HFFc6 (cell line): ENCODE measurements at regions not wholly inside any gene's neighbourhood (a gene's known extent, or its start where the extent isn't known, plus 50 kb on each side); places are given as distances from the start of the nearest gene placed in this dataset.

Experiments
- DNase-seq: peaks from one replicate; pipeline ENCODE4 v3.0.0-alpha.2; 2018
- H3K27ac Mint-ChIP-seq: 2 replicates; pipeline ENCODE4 v1.8.0; 2020; ENCODE audit warnings: mild to moderate bottlenecking, mixed read lengths
- H3K27me3 Mint-ChIP-seq: 2 replicates; pipeline ENCODE4 v1.8.0; 2021; ENCODE audit warnings: mild to moderate bottlenecking, moderate library complexity, mixed read lengths; ENCODE audit not compliant: insufficient read depth
- H3K36me3 Mint-ChIP-seq: 2 replicates; pipeline ENCODE4 v1.8.0; 2021; ENCODE audit warnings: low read depth, mixed read lengths
- H3K4me1 Mint-ChIP-seq: 2 replicates; pipeline ENCODE4 v1.8.0; 2020; ENCODE audit warnings: low read depth, mixed read lengths
- H3K4me3 Mint-ChIP-seq: 2 replicates; pipeline ENCODE4 v1.8.0; 2020; ENCODE audit warnings: mild to moderate bottlenecking, moderate library complexity, mixed read lengths
- H3K9me3 Mint-ChIP-seq: 2 replicates; pipeline ENCODE4 v1.8.0; 2020; ENCODE audit warnings: mild to moderate bottlenecking, mixed read lengths
- TF ChIP-seq, protein P1 (sequence below): fragments of 200-600 bp; sonication (generic); IDR thresholded peaks from 2 replicates; pipeline ENCODE4 v1.5.0; 2021; ENCODE audit warnings: antibody characterized with exemption, mild to moderate bottlenecking

DNA sequence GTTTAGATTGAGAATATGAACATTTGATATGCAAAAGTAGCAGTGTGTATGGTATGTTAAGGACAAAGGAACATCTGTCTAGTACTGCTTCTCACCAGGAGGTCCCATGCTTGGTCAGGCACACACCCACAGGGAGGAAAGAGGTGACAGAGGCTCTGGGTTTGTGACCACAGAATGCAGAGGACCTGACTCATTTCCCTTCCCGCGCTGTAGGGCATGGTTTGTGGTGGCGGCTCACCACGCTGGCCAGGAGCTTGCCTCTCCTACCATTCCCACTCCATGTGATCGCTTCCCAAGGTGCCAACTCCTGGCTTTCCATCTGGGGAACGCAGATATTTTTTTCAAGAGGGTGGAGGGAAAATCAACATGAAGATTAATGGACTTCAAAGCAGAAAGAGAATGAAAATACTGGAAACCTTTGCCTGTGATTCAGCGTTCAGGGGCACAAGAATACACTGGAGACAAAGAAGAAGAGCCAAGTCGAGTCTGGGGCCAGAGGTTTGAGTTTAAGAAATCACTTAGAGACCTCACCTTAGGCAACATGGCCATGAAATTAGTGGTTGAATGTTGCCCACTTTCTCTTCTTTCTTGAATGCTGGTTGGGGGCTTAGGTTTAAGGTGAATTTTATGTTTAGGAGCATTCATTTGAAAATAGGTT is 477.8 kb downstream of the CCDC171 start:
- Mint-ChIP-seq H3K27me3 (no peaks in the 10 kb centered on the region; the same call in 1 of the 2 replicates), H3K9me3 (peaks cover 10% of the 10 kb centered on the region), H3K36me3 (peaks cover 9% of the 10 kb centered on the region), H3K27ac (peak overlapping the region; percentile 63), H3K4me1 (peaks cover 69% of the 10 kb centered on the region), H3K4me3 (peak overlapping the region; percentile 45)
- TF ChIP-seq, protein P1, sequence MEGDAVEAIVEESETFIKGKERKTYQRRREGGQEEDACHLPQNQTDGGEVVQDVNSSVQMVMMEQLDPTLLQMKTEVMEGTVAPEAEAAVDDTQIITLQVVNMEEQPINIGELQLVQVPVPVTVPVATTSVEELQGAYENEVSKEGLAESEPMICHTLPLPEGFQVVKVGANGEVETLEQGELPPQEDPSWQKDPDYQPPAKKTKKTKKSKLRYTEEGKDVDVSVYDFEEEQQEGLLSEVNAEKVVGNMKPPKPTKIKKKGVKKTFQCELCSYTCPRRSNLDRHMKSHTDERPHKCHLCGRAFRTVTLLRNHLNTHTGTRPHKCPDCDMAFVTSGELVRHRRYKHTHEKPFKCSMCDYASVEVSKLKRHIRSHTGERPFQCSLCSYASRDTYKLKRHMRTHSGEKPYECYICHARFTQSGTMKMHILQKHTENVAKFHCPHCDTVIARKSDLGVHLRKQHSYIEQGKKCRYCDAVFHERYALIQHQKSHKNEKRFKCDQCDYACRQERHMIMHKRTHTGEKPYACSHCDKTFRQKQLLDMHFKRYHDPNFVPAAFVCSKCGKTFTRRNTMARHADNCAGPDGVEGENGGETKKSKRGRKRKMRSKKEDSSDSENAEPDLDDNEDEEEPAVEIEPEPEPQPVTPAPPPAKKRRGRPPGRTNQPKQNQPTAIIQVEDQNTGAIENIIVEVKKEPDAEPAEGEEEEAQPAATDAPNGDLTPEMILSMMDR, result no peak
- peak; percentile 88 for DNase-seq

DNA sequence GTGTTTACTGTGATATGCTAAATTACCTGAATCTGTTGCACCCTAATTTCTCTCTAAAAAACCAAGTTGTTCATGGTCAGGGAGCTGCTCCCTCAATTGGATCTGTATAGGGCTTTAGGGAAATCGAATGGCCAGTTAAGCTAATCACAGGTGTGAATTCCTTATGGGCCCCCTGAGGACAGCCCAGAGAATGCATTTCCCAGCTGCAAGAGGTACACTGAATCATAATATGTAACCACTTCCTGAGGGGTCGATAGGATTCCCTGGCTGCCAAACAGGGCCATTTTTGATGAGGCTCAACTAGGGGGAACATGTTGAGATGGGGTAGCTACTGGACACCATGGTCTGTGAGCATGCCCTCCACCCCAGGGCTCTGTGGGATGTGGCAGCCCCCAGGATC is 478.6 kb downstream of the CCDC171 start:
- TF ChIP-seq, protein P1, result no peak
- DNase-seq, result no peak
- H3K4me1 Mint-ChIP-seq, result peaks cover 66% of the 10 kb centered on the region
- H3K27me3 Mint-ChIP-seq, result no peaks in the 10 kb centered on the region; the same call in 1 of the 2 replicates
- H3K36me3 Mint-ChIP-seq, result peaks cover 9% of the 10 kb centered on the region
- H3K9me3 Mint-ChIP-seq, result peaks cover 10% of the 10 kb centered on the region
- no peak overlapping the region for H3K4me3 Mint-ChIP-seq
- H3K27ac Mint-ChIP-seq, result no peak overlapping the region

DNA sequence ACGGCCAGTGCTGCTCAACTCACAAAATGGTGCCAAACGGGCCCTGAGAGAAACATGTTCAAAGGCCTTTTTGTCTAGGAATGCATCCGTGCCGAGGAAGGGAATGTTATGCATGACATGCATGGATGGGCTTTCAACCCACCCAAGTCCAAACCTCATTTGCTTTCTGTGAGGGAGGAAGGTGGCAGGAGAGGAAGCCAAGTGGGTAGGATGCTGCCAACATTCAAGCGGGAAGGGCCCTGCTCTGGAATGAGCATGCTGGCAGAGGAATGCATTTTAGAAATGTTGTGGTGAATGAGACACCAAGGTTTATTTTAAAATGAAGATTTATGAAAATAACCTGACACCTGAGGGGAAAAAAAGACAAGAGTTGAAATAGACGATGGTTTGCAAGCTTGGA is 479.1 kb downstream of the CCDC171 start:
- peaks cover 61% of the 10 kb centered on the region for H3K4me1 Mint-ChIP-seq
- DNase-seq, result no peak
- peaks cover 10% of the 10 kb centered on the region for H3K9me3 Mint-ChIP-seq
- H3K36me3 Mint-ChIP-seq, result peaks cover 9% of the 10 kb centered on the region
- H3K4me3 Mint-ChIP-seq, result no peak overlapping the region; the same call in 1 of the 2 replicates
- no peaks in the 10 kb centered on the region; the same call in 1 of the 2 replicates for H3K27me3 Mint-ChIP-seq
- H3K27ac Mint-ChIP-seq, result no peak overlapping the region
- TF ChIP-seq, protein P1, result no peak

DNA sequence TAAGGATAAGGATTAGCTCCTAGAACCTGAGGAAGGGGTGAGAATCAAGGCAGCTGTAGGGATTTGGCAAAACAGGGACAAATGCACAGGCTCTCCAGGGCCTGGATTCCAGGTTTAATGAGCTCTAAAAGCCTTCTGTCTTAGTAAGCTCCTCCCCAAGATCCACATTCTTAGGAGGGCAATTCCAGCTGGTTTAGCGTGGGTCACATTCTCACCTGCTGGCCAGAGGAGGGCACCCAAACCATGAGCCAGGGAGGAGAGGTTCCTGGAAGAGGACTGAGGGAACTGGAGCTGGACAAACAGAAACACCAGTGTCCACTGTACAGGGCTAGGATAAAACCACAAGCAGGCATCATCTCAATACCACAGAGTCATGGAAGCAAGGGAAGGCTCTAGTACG is 480.0 kb downstream of the CCDC171 start:
- peaks cover 9% of the 10 kb centered on the region for H3K36me3 Mint-ChIP-seq
- peak; percentile 39 for DNase-seq
- no peak overlapping the region for H3K4me3 Mint-ChIP-seq
- H3K27me3 Mint-ChIP-seq, result no peaks in the 10 kb centered on the region; the same call in 1 of the 2 replicates
- H3K9me3 Mint-ChIP-seq, result peaks cover 10% of the 10 kb centered on the region
- H3K4me1 Mint-ChIP-seq, result peaks cover 53% of the 10 kb centered on the region
- H3K27ac Mint-ChIP-seq, result no peak overlapping the region
- TF ChIP-seq, protein P1, result peak; percentile 46

DNA sequence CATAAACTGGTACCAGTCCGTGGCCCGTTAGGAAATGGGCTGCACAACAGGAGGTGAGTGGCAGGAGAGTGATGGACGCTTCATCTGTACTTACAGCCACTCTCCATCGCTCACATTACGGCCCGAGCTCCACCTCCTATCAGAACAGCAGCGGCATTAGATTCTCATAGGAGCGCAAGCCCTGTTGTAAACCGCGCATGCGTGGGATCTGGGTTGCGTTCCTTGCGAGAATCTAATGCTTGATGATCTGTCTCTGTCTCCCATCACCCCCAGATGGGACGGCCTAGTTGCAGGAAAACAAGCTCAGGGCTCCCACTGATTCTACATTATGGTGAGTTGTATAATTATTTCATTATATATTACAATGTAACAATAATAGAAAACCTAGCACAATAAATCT is 480.4 kb downstream of the CCDC171 start:
- Mint-ChIP-seq H3K36me3 (peaks cover 9% of the 10 kb centered on the region), H3K27ac (no peak overlapping the region), H3K9me3 (peaks cover 10% of the 10 kb centered on the region), H3K4me1 (peaks cover 48% of the 10 kb centered on the region), H3K27me3 (no peaks in the 10 kb centered on the region; the same call in 1 of the 2 replicates), H3K4me3 (no peak overlapping the region)
- no peak for DNase-seq
- TF ChIP-seq, protein P1, result no peak
